Hepatocyte (in vitro differentiated cells): ENCODE measurements at regions not wholly inside any gene's neighbourhood (a gene's known extent, or its start where the extent isn't known, plus 50 kb on each side); places are given as distances from the start of the nearest gene placed in this dataset.

Experiments
- DNase-seq: peaks from one replicate; pipeline ENCODE4 v3.0.0-alpha.2; 2016; ENCODE audit warnings: low spot score
- H2AFZ ChIP-seq: fragments of 200-600 bp; sonication (generic); 2 replicates; pipeline ENCODE4 v1.6.0; 2016; ENCODE audit warnings: antibody characterized with exemption, mild to moderate bottlenecking
- H3K27ac ChIP-seq: fragments of 200-600 bp; sonication (generic); 2 replicates; pipeline ENCODE4 v1.5.1; 2016; ENCODE audit warnings: mild to moderate bottlenecking
- H3K27me3 ChIP-seq: fragments of 200-600 bp; sonication (generic); 2 replicates; pipeline ENCODE4 v1.6.1; 2016
- H3K36me3 ChIP-seq: fragments of 200-600 bp; sonication (generic); replicated peaks from 2 replicates; pipeline ENCODE4 v1.5.1; 2016; ENCODE audit warnings: low read depth; ENCODE audit not compliant: insufficient read depth
- H3K4me1 ChIP-seq: fragments of 200-600 bp; sonication (generic); 2 replicates; pipeline ENCODE4 v1.5.1; 2016; ENCODE audit warnings: mild to moderate bottlenecking, moderate library complexity; ENCODE audit not compliant: insufficient read depth
- H3K4me2 ChIP-seq: fragments of 200-600 bp; sonication (generic); 2 replicates; pipeline ENCODE4 v1.6.0; 2016
- H3K4me3 ChIP-seq: fragments of 200-600 bp; sonication (generic); 2 replicates; pipeline ENCODE4 v1.5.1; 2016; ENCODE audit warnings: mild to moderate bottlenecking
- H3K79me2 ChIP-seq: fragments of 200-600 bp; sonication (generic); 2 replicates; pipeline ENCODE4 v1.6.0; 2017; ENCODE audit warnings: mild to moderate bottlenecking
- H3K9me2 ChIP-seq: fragments of 200-600 bp; sonication (generic); replicated peaks from 2 replicates; pipeline ENCODE4 v1.6.0; 2017; ENCODE audit warnings: mild to moderate bottlenecking; ENCODE audit not compliant: insufficient read depth
- H3K9me3 ChIP-seq: fragments of 200-600 bp; sonication (generic); 2 replicates; pipeline ENCODE4 v1.5.1; 2016; ENCODE audit warnings: low read depth, mild to moderate bottlenecking
- H4K20me1 ChIP-seq: fragments of 200-600 bp; sonication (generic); 2 replicates; pipeline ENCODE4 v1.6.0; 2016; ENCODE audit warnings: mild to moderate bottlenecking; ENCODE audit not compliant: insufficient read depth, poor library complexity, severe bottlenecking
- CTCF ChIP-seq: fragments of 200-600 bp; sonication (generic); IDR thresholded peaks from 2 replicates; pipeline ENCODE4 v1.5.1; 2016; ENCODE audit warnings: antibody characterized with exemption, mild to moderate bottlenecking; ENCODE audit not compliant: poor library complexity
- EZH2 ChIP-seq: fragments of 200-600 bp; sonication (generic); IDR thresholded peaks from 2 replicates; pipeline ENCODE4 v1.6.1; 2016; ENCODE audit warnings: antibody characterized with exemption, mild to moderate bottlenecking, borderline replicate concordance
- EZH2phosphoT487 ChIP-seq: fragments of 200-600 bp; sonication (generic); IDR thresholded peaks from one replicate; pipeline ENCODE4 v1.6.1; 2018; ENCODE audit warnings: antibody characterized with exemption, mild to moderate bottlenecking, low read depth, moderate library complexity; ENCODE audit not compliant: unreplicated experiment, severe bottlenecking
- WGBS: methylation state at CpG from one replicate; pipeline ENCODE4 v1.1.6; 2016; ENCODE audit warnings: low lambda C conversion rate; ENCODE audit errors: missing lambda C conversion rate; 5-methylcytosine and 5-hydroxymethylcytosine counted together

GRCh38 chr2:7767902-7768301 lies 850.7 kb downstream of the RNF144A start:
- no peak overlapping the region for H3K4me3 ChIP-seq
- H3K9me2 ChIP-seq = no peaks in the 10 kb centered on the region
- H3K4me2 ChIP-seq = no peak overlapping the region
- 99% methylated on average over 4 of the region's 4 CpGs for WGBS
- H3K27ac ChIP-seq = no peak overlapping the region
- no peak for DNase-seq
- no peaks in the 10 kb centered on the region for H3K27me3 ChIP-seq
- no peaks in the 10 kb centered on the region for H3K36me3 ChIP-seq
- H4K20me1 ChIP-seq = no peaks in the 10 kb centered on the region
- H3K4me1 ChIP-seq = no peaks in the 10 kb centered on the region
- TF ChIP-seq EZH2phosphoT487 = no peak
- no peak for TF ChIP-seq CTCF
- no peak for TF ChIP-seq EZH2
- H2AFZ ChIP-seq = no peak overlapping the region
- H3K9me3 ChIP-seq = no peaks in the 10 kb centered on the region
- H3K79me2 ChIP-seq = no peaks in the 10 kb centered on the region

GRCh38 chr2:7771781-7772180 lies 854.6 kb downstream of the RNF144A start:
- H3K27me3 ChIP-seq = no peaks in the 10 kb centered on the region
- H3K4me3 ChIP-seq = no peak overlapping the region
- no peaks in the 10 kb centered on the region for H3K36me3 ChIP-seq
- H3K79me2 ChIP-seq = no peaks in the 10 kb centered on the region
- no peak overlapping the region for H3K4me2 ChIP-seq
- TF ChIP-seq EZH2phosphoT487 = no peak
- TF ChIP-seq CTCF = no peak
- no peak for TF ChIP-seq EZH2
- no peaks in the 10 kb centered on the region for H3K4me1 ChIP-seq
- no peaks in the 10 kb centered on the region for H4K20me1 ChIP-seq
- H3K27ac ChIP-seq = no peak overlapping the region
- DNase-seq = no peak
- no peaks in the 10 kb centered on the region for H3K9me3 ChIP-seq
- no peak overlapping the region for H2AFZ ChIP-seq
- H3K9me2 ChIP-seq = no peaks in the 10 kb centered on the region
- WGBS = 87% methylated on average over 5 of the region's 5 CpGs

- H2AFZ ChIP-seq = no peak overlapping the region
- H3K79me2 ChIP-seq = no peaks in the 10 kb centered on the region
- WGBS = 79% methylated on average over 12 of the region's 12 CpGs
- H3K36me3 ChIP-seq = no peaks in the 10 kb centered on the region
- no peaks in the 10 kb centered on the region for H3K9me2 ChIP-seq
- TF ChIP-seq EZH2phosphoT487 (no peak), CTCF (no peak), EZH2 (no peak)
- H4K20me1 ChIP-seq = no peaks in the 10 kb centered on the region
- no peak for DNase-seq
- no peaks in the 10 kb centered on the region for H3K4me1 ChIP-seq
- no peak overlapping the region for H3K4me3 ChIP-seq
- H3K9me3 ChIP-seq = no peaks in the 10 kb centered on the region
- no peak overlapping the region for H3K4me2 ChIP-seq
- no peak overlapping the region for H3K27ac ChIP-seq
- no peaks in the 10 kb centered on the region for H3K27me3 ChIP-seq
Observed at GRCh38 chr2:7773362-7774360, 856.4 kb downstream of the RNF144A start.

GRCh38 chr2:7774481-7774880 lies 857.3 kb downstream of the RNF144A start:
- Histone ChIP-seq H3K9me2 (no peaks in the 10 kb centered on the region), H3K9me3 (no peaks in the 10 kb centered on the region), H3K36me3 (no peaks in the 10 kb centered on the region), H3K79me2 (no peaks in the 10 kb centered on the region), H3K4me2 (no peak overlapping the region), H3K4me1 (no peaks in the 10 kb centered on the region), H3K27ac (no peak overlapping the region), H4K20me1 (no peaks in the 10 kb centered on the region), H3K27me3 (no peaks in the 10 kb centered on the region), H2AFZ (no peak overlapping the region), H3K4me3 (no peak overlapping the region)
- WGBS = 77% methylated on average over 3 of the region's 3 CpGs
- no peak for DNase-seq
- no peak for TF ChIP-seq EZH2
- TF ChIP-seq EZH2phosphoT487 = no peak
